ENCODE measurements at regions not wholly inside any gene's neighbourhood (a gene's known extent, or its start where the extent isn't known, plus 50 kb on each side); places are given as distances from the start of the nearest gene placed in this dataset.

DNA sequence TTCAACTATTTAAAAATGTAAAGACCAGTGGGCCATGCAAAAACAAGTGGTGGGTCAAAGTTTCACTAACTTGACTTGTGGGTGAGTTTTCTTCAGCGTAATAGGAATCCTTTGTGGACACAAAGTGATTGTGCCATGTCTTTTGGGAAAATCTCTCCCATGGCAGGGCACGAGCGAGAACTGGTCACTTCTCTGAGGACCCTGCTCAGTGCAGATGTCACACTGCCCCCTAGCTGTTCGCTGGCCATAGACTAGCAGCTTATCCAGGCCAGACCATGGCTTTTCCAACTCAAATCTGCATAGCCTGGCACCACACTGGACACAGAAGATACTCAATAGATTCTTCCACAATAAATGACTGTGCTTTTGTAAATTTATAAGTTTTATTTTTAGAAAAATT, 306.0 kb upstream of the CCL2 start:
- TF ChIP-seq POLR2A (IDR thresholded peaks at IDR 0.05) (no peak), CTCF (IDR thresholded peaks at IDR 0.05) (no peak), POLR2AphosphoS5 (IDR thresholded peaks at IDR 0.05) (no peak), EP300 (IDR thresholded peaks at IDR 0.05) (no peak)

All from gastroesophageal sphincter (tissue), 3 donors.